H1 (cell line): ENCODE measurements at regions not wholly inside any gene's neighbourhood (a gene's known extent, or its start where the extent isn't known, plus 50 kb on each side); places are given as distances from the start of the nearest gene placed in this dataset.

Experiments used
- CTCF ChIA-PET: fragments of 300-600 bp; sonication (Branson Sonifier 250); formaldehyde crosslinking; loops from one replicate; lab custom pipeline; 2021; ENCODE audit not compliant: partially characterized antibody; lab: Charles Lee
- POLR2A ChIA-PET: fragments of 300-600 bp; sonication (Branson Sonifier 250); formaldehyde crosslinking; loops from one replicate; lab custom pipeline; 2021; ENCODE audit warnings: inconsistent platforms; ENCODE audit not compliant: partially characterized antibody; lab: Charles Lee
- DNase-seq, 2 experiments: peaks; one replicate each; pipeline versions ENCODE4 v3.0.0 to v3.0.0-alpha.2; 2010 to 2022; ENCODE audit warnings: low spot score in 2 of 2, low read depth in 1 of 2, mixed read lengths in 1 of 2
- FAIRE-seq: peaks from 2 replicates; lab custom pipeline; 2011; peaks lifted over from hg19 to GRCh38; lab: Jason Lieb, UNC
- H2AFZ ChIP-seq: 2 replicates; pipeline ENCODE4 v1.8.1; 2012; ENCODE audit warnings: low read length, inconsistent platforms
- H2AK5ac ChIP-seq: 2 replicates; pipeline ENCODE4 v1.6.1; 2013; ENCODE audit warnings: low read depth, low read length
- H2BK120ac ChIP-seq: replicated peaks from 2 replicates; pipeline ENCODE3; 2013; ENCODE audit warnings: low read depth, low read length, inconsistent platforms
- H2BK12ac ChIP-seq: 2 replicates; pipeline ENCODE4 v1.6.1; 2013; ENCODE audit warnings: low read depth, low read length
- H2BK15ac ChIP-seq: 2 replicates; pipeline ENCODE4 v1.6.1; 2013; ENCODE audit warnings: low read length
- H2BK20ac ChIP-seq: 2 replicates; pipeline ENCODE4 v1.6.1; 2013; ENCODE audit warnings: low read length
- H2BK5ac ChIP-seq: 2 replicates; pipeline ENCODE4 v1.6.1; 2013; ENCODE audit warnings: low read depth, low read length
- H3K14ac ChIP-seq: 2 replicates; pipeline ENCODE4 v1.6.1; 2013; ENCODE audit warnings: inconsistent platforms; ENCODE audit not compliant: insufficient read length
- H3K18ac ChIP-seq: 2 replicates; pipeline ENCODE4 v1.6.1; 2013; ENCODE audit warnings: low read length; ENCODE audit errors: extremely low read depth
- H3K23ac ChIP-seq: 2 replicates; pipeline ENCODE4 v1.6.1; 2013; ENCODE audit warnings: inconsistent platforms; ENCODE audit not compliant: insufficient read length
- H3K23me2 ChIP-seq: 2 replicates; pipeline ENCODE4 v1.6.1; 2013; ENCODE audit warnings: low read depth, low read length
- H3K27ac ChIP-seq: 2 replicates; pipeline ENCODE4 v1.6.1; 2011; ENCODE audit warnings: low read depth, low read length, inconsistent platforms
- H3K27me3 ChIP-seq, 4 experiments: replicated peaks in 1 of 4; 1 replicate in 1 of 4; 2 replicates in 3 of 4; pipeline versions ENCODE4 v1.6.1 to v1.8.1; 2011 to 2013; ENCODE audit warnings: low read length in 3 of 4, mild to moderate bottlenecking in 3 of 4, inconsistent platforms in 2 of 4, mixed read lengths in 2 of 4, moderate library complexity in 1 of 4; ENCODE audit not compliant: control insufficient read depth in 3 of 4, insufficient read depth in 3 of 4; ENCODE audit errors: extremely low read depth in 1 of 4
- H3K36me3 ChIP-seq, 4 experiments: 2 replicates each; pipeline versions ENCODE4 v1.6.1 to v1.8.1; 2011 to 2013; ENCODE audit warnings: mild to moderate bottlenecking in 4 of 4, low read length in 3 of 4, moderate library complexity in 2 of 4, control low read depth in 1 of 4, inconsistent platforms in 1 of 4; ENCODE audit not compliant: insufficient read depth in 4 of 4, control insufficient read depth in 2 of 4
- H3K4ac ChIP-seq: replicated peaks from 2 replicates; pipeline ENCODE3; 2013; ENCODE audit warnings: low read length, low read depth, mixed read lengths, inconsistent platforms; ENCODE audit not compliant: insufficient read length
- H3K4me1 ChIP-seq, 4 experiments: replicated peaks in 1 of 4; 1 replicate in 1 of 4; 2 replicates in 3 of 4; pipeline versions ENCODE4 v1.6.1 to v1.8.1; 2011 to 2013; ENCODE audit warnings: low read length in 3 of 4, inconsistent platforms in 2 of 4, mixed read lengths in 1 of 4; ENCODE audit not compliant: insufficient read depth in 4 of 4, control insufficient read depth in 3 of 4
- H3K4me2 ChIP-seq, 2 experiments: 2 replicates each; pipeline versions ENCODE4 v1.6.1 to v1.8.1; 2011 to 2013; ENCODE audit warnings: low read depth in 2 of 2, low read length in 2 of 2, control low read depth in 1 of 2, inconsistent platforms in 1 of 2, mild to moderate bottlenecking in 1 of 2; ENCODE audit not compliant: insufficient read depth in 1 of 2
- H3K4me3 ChIP-seq, 4 experiments: fragments of 200-600, 300-600 bp in 1 of 4; sonication (generic), shearing (Covaris generic), sonication (Bioruptor Twin) in 1 of 4; 2 replicates each; pipeline versions ENCODE4 v1.5.1 to v1.8.1; 2011 to 2016; ENCODE audit warnings: low read length in 4 of 4, low read depth in 3 of 4, control low read depth in 2 of 4, inconsistent platforms in 2 of 4, mild to moderate bottlenecking in 2 of 4, mixed read lengths in 1 of 4, moderate library complexity in 1 of 4; ENCODE audit not compliant: insufficient read depth in 2 of 4; ENCODE audit errors: extremely low read depth in 1 of 4
- H3K56ac ChIP-seq: replicated peaks from 2 replicates; pipeline ENCODE3; 2013; ENCODE audit warnings: low read depth, mild to moderate bottlenecking, mixed read lengths, low read length, inconsistent platforms; ENCODE audit not compliant: insufficient read length
- H3K79me1 ChIP-seq: 2 replicates; pipeline ENCODE4 v1.6.1; 2013; ENCODE audit warnings: low read depth, low read length, control low read depth
- H3K79me2 ChIP-seq, 2 experiments: 2 replicates each; pipeline versions ENCODE4 v1.6.1 to v1.8.1; 2012 to 2013; ENCODE audit warnings: low read length in 2 of 2, mild to moderate bottlenecking in 2 of 2, inconsistent platforms in 1 of 2; ENCODE audit not compliant: insufficient read depth in 2 of 2, control insufficient read depth in 1 of 2
- H3K9ac ChIP-seq, 4 experiments: replicated peaks in 1 of 4; 1 replicate in 1 of 4; 2 replicates in 3 of 4; pipeline versions ENCODE4 v1.6.1 to v1.8.1; 2011 to 2013; ENCODE audit warnings: low read depth in 3 of 4, low read length in 3 of 4, control low read depth in 2 of 4, mild to moderate bottlenecking in 2 of 4, moderate library complexity in 2 of 4, inconsistent platforms in 1 of 4; ENCODE audit errors: extremely low read depth in 1 of 4
- H3K9me3 ChIP-seq, 2 experiments: 2 replicates each; pipeline versions ENCODE4 v1.6.1 to v1.8.1; 2012 to 2013; ENCODE audit warnings: mild to moderate bottlenecking in 2 of 2, moderate library complexity in 2 of 2, control low read depth in 1 of 2, inconsistent platforms in 1 of 2, low read depth in 1 of 2, low read length in 1 of 2, mixed read lengths in 1 of 2; ENCODE audit not compliant: insufficient read depth in 2 of 2
- H4K20me1 ChIP-seq, 2 experiments: replicated peaks in 1 of 2; 2 replicates each; pipeline versions ENCODE3 to v1.8.1; 2011 to 2013; ENCODE audit warnings: inconsistent platforms in 2 of 2, low read length in 2 of 2, mild to moderate bottlenecking in 1 of 2; ENCODE audit not compliant: insufficient read depth in 2 of 2, control insufficient read depth in 1 of 2
- H4K5ac ChIP-seq: 2 replicates; pipeline ENCODE4 v1.6.1; 2013; ENCODE audit warnings: low read length, low read depth, mixed read lengths, inconsistent platforms; ENCODE audit not compliant: insufficient read length
- H4K8ac ChIP-seq: 2 replicates; pipeline ENCODE4 v1.8.0; 2013; ENCODE audit warnings: mild to moderate bottlenecking, moderate library complexity, low read length, inconsistent platforms; ENCODE audit not compliant: insufficient read depth; ENCODE audit errors: extremely low read depth
- H4K91ac ChIP-seq: replicated peaks from 2 replicates; pipeline ENCODE3; 2013; ENCODE audit warnings: low read length, mixed read lengths, inconsistent platforms; ENCODE audit not compliant: insufficient read length
- ASH2L ChIP-seq: fragments of 200-600, 300-600 bp; sonication (generic); IDR thresholded peaks from one replicate; pipeline ENCODE4 v1.7.1; 2017; ENCODE audit warnings: low read length
- BACH1 ChIP-seq: IDR thresholded peaks from 2 replicates; pipeline ENCODE4 v1.6.1; 2012; ENCODE audit warnings: low read length, improper control_type of control experiment
- FOSL1 ChIP-seq: IDR thresholded peaks from 2 replicates; pipeline ENCODE4 v1.6.1; 2011; ENCODE audit warnings: mild to moderate bottlenecking, low read depth, low read length, moderate library complexity; ENCODE audit not compliant: insufficient read depth
- NANOG ChIP-seq: IDR thresholded peaks from 2 replicates; pipeline ENCODE4 v1.6.1; 2011; ENCODE audit warnings: low read length, low read depth, mild to moderate bottlenecking, inconsistent platforms; ENCODE audit not compliant: insufficient read depth, poor library complexity, severe bottlenecking
- SAP30 ChIP-seq: fragments of 300-600 bp; sonication (generic); IDR thresholded peaks from 2 replicates; pipeline ENCODE4 v1.7.1; 2012; ENCODE audit warnings: low read length, moderate library complexity, mild to moderate bottlenecking, inconsistent platforms; ENCODE audit not compliant: insufficient read depth, insufficient replicate concordance
- SP2 ChIP-seq: IDR thresholded peaks from 2 replicates; pipeline ENCODE4 v1.6.1; 2012; ENCODE audit warnings: mild to moderate bottlenecking, low read length, inconsistent platforms
- WGBS, 2 experiments: shearing (Covaris generic) in 1 of 2; methylation state at CpG; one replicate each; pipeline versions ENCODE4 v1.1.6 to v1.1.7; 2013 to 2015; ENCODE audit warnings: low lambda C conversion rate in 2 of 2, mixed read lengths in 2 of 2, inconsistent platforms in 1 of 2, low coverage in 1 of 2, missing lambda C conversion rate in 1 of 2; ENCODE audit not compliant: insufficient replicate concordance in 2 of 2, insufficient coverage in 1 of 2, insufficient read length in 1 of 2; ENCODE audit errors: extremely low coverage in 1 of 2, missing lambda C conversion rate in 1 of 2; 5-methylcytosine and 5-hydroxymethylcytosine counted together

DNA sequence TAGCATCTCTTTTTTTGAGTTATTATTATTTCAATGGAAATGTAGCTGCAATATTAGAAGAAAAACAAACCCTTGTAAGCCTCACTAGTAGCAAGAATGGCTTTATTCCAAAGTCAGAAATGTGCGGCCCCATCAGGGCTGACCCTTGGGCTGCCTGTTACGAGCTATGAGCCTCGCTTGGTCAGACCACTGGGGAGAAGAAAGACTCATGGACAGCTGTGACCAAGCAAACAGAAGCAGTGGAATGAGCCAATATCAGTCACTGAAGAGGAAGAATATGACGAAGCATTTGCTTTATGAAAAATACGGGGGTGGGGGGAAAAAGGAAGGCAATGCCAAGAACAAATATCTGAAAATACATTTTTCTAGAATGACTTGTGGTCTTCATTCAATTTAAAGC lies 504.5 kb downstream of the LMO4 start:
- H3K27me3 ChIP-seq = no peaks in the 10 kb centered on the region
- H3K4me3 ChIP-seq = no peak overlapping the region
- H2BK120ac ChIP-seq = no peak overlapping the region
- CTCF ChIA-PET = interaction anchor here (1.1 to 1.3 kb wide), 2 partner anchors 31 to 120 kb away, joined by 3 to 6 read pairs; no protein-coding TSS in a partner anchor
- H3K4ac ChIP-seq = no peak overlapping the region
- H3K79me2 ChIP-seq = no peaks in the 10 kb centered on the region
- H2BK5ac ChIP-seq = no peak overlapping the region
- H3K27ac ChIP-seq = no peak overlapping the region
- H2AK5ac ChIP-seq = no peak overlapping the region
- H3K9ac ChIP-seq = no peak overlapping the region
- H3K23ac ChIP-seq = no peak overlapping the region
- H2AFZ ChIP-seq = no peak overlapping the region
- no peak overlapping the region for H4K8ac ChIP-seq
- 89% methylated on average over 5 of the region's 5 CpGs; no CpG with 5 or more reads in 1 of the 2 experiments for WGBS, 2 experiments
- no peak overlapping the region for H4K91ac ChIP-seq
- DNase-seq = no peak
- no peaks in the 10 kb centered on the region for H3K79me1 ChIP-seq
- TF ChIP-seq SAP30 (no peak), SP2 (no peak), BACH1 (no peak), ASH2L (no peak), FOSL1 (no peak), NANOG (no peak)
- no peak overlapping the region for H2BK12ac ChIP-seq
- H3K36me3 ChIP-seq = no peaks in the 10 kb centered on the region
- FAIRE-seq = no peak
- H3K23me2 ChIP-seq = no peaks in the 10 kb centered on the region
- H2BK15ac ChIP-seq = no peak overlapping the region
- H3K56ac ChIP-seq = no peak overlapping the region
- H4K5ac ChIP-seq = no peak overlapping the region
- no peak overlapping the region for H2BK20ac ChIP-seq
- no peak overlapping the region for H3K14ac ChIP-seq
- H4K20me1 ChIP-seq = no peaks in the 10 kb centered on the region
- H3K4me1 ChIP-seq = no peaks in the 10 kb centered on the region
- no peak overlapping the region for H3K4me2 ChIP-seq
- H3K9me3 ChIP-seq = no peaks in the 10 kb centered on the region
- H3K18ac ChIP-seq = no peak overlapping the region
- POLR2A ChIA-PET = no interaction called here
